HEK293 (cell line): ENCODE measurements at regions not wholly inside any gene's neighbourhood (a gene's known extent, or its start where the extent isn't known, plus 50 kb on each side); places are given as distances from the start of the nearest gene placed in this dataset.

Experiments
- CTCF ChIA-PET: fragments of 350-600 bp; formaldehyde crosslinking; extraction: SDS; loops from one replicate; lab custom pipeline; 2021; ENCODE audit warnings: antibody characterized with exemption; lab: Yijun Ruan, JAX
- POLR2A ChIA-PET: fragments of 300-600 bp; formaldehyde crosslinking; extraction: SDS; loops from one replicate; lab custom pipeline; 2020; ENCODE audit warnings: antibody characterized with exemption, inconsistent platforms; lab: Yijun Ruan, JAX
- H3K27ac ChIP-seq: fragments of 200-500 bp; sonication (Bioruptor generic); 2 replicates; pipeline ENCODE4 v1.5.1; 2014; ENCODE audit warnings: low read depth, low read length, control low read depth, inconsistent platforms; ENCODE audit errors: extremely low read depth
- H3K36me3 ChIP-seq, 2 experiments: fragments of 200-500 bp in 1 of 2; sonication (Bioruptor generic) in 1 of 2; 1 replicate in 1 of 2; 2 replicates in 1 of 2; pipeline ENCODE4 v1.5.1; 2014 to 2017; ENCODE audit warnings: inconsistent platforms in 2 of 2, low read length in 2 of 2; ENCODE audit not compliant: control insufficient read depth in 2 of 2, insufficient read depth in 1 of 2
- H3K4me1 ChIP-seq: fragments of 200-500 bp; sonication (Bioruptor generic); 2 replicates; pipeline ENCODE4 v1.5.1; 2014; ENCODE audit warnings: mild to moderate bottlenecking, low read length, inconsistent platforms; ENCODE audit not compliant: control insufficient read depth, insufficient read depth
- H3K4me3 ChIP-seq: 2 replicates; pipeline ENCODE4 v1.5.1; 2011; ENCODE audit warnings: low read depth, mild to moderate bottlenecking, control low read depth, low read length, moderate library complexity
- H3K9me3 ChIP-seq: fragments of 200-500 bp; sonication (Bioruptor generic); 2 replicates; pipeline ENCODE4 v1.5.1; 2014; ENCODE audit warnings: low read depth, low read length, inconsistent platforms; ENCODE audit not compliant: control insufficient read depth, insufficient read depth
- GFI1B ChIP-seq: fragments of 450-650 bp; formaldehyde crosslinking; IDR thresholded peaks from 2 replicates; pipeline ENCODE4 v1.5.1; 2016; ENCODE audit warnings: missing biosample characterization, missing genetic modification characterization
- HOXA7 ChIP-seq: sonication (generic); formaldehyde crosslinking; IDR thresholded peaks from 2 replicates; pipeline ENCODE4 v1.8.1; 2022; ENCODE audit warnings: missing genetic modification reagents, borderline replicate concordance
- KLF9 ChIP-seq: fragments of 450-650 bp; formaldehyde crosslinking; IDR thresholded peaks from 2 replicates; pipeline ENCODE4 v1.5.1; 2016; ENCODE audit warnings: missing biosample characterization, missing genetic modification characterization, low read depth
- WT1 ChIP-seq: fragments of 450-650 bp; formaldehyde crosslinking; IDR thresholded peaks from 2 replicates; pipeline ENCODE4 v1.5.1; 2016; ENCODE audit warnings: missing biosample characterization, missing genetic modification characterization
- ZFHX2 ChIP-seq: fragments of 450-650 bp; formaldehyde crosslinking; conservative IDR thresholded peaks from 2 replicates; pipeline ENCODE4 v1.5.1; 2016; ENCODE audit warnings: missing biosample characterization, missing genetic modification characterization
- ZNF146 ChIP-seq: fragments of 450-650 bp; formaldehyde crosslinking; IDR thresholded peaks from 2 replicates; pipeline ENCODE4 v1.5.1; 2016; ENCODE audit warnings: missing biosample characterization, missing genetic modification characterization
- ZNF175 ChIP-seq: fragments of 450-650 bp; formaldehyde crosslinking; IDR thresholded peaks from 2 replicates; pipeline ENCODE4 v1.5.1; 2016; ENCODE audit warnings: missing biosample characterization, missing genetic modification characterization
- ZNF23 ChIP-seq: fragments of 450-650 bp; formaldehyde crosslinking; IDR thresholded peaks from 2 replicates; pipeline ENCODE4 v1.5.1; 2016; ENCODE audit warnings: missing biosample characterization, missing genetic modification characterization, borderline replicate concordance
- ZNF426 ChIP-seq: fragments of 450-650 bp; formaldehyde crosslinking; IDR thresholded peaks from 2 replicates; pipeline ENCODE4 v1.5.1; 2017; ENCODE audit warnings: missing biosample characterization, missing genetic modification characterization, mild to moderate bottlenecking, inconsistent platforms, moderate library complexity
- ZNF473 ChIP-seq: fragments of 450-650 bp; formaldehyde crosslinking; IDR thresholded peaks from 2 replicates; pipeline ENCODE4 v1.5.1; 2017; ENCODE audit warnings: missing biosample characterization, missing genetic modification characterization
- ZNF510 ChIP-seq: fragments of 450-650 bp; formaldehyde crosslinking; IDR thresholded peaks from 2 replicates; pipeline ENCODE4 v1.5.1; 2018; ENCODE audit warnings: mild to moderate bottlenecking, missing genetic modification characterization, missing biosample characterization; ENCODE audit not compliant: insufficient replicate concordance
- ZNF514 ChIP-seq: fragments of 450-650 bp; formaldehyde crosslinking; IDR thresholded peaks from 2 replicates; pipeline ENCODE4 v1.5.1; 2016; ENCODE audit warnings: missing biosample characterization, missing genetic modification characterization
- ZNF544 ChIP-seq: fragments of 450-650 bp; formaldehyde crosslinking; IDR thresholded peaks from 2 replicates; pipeline ENCODE4 v1.5.0; 2017; ENCODE audit warnings: missing biosample characterization, missing genetic modification characterization
- ZNF76 ChIP-seq: fragments of 450-650 bp; formaldehyde crosslinking; IDR thresholded peaks from 2 replicates; pipeline ENCODE4; 2016; ENCODE audit warnings: low read depth, missing biosample characterization, missing genetic modification characterization, borderline replicate concordance
- ZSCAN16 ChIP-seq: fragments of 450-650 bp; formaldehyde crosslinking; IDR thresholded peaks from 2 replicates; pipeline ENCODE4 v1.5.1; 2016; ENCODE audit warnings: missing biosample characterization, missing genetic modification characterization
- TF ChIP-seq, protein P1 (sequence below): fragments of 450-650 bp; formaldehyde crosslinking; IDR thresholded peaks from 2 replicates; pipeline ENCODE4 v1.5.1; 2017; ENCODE audit warnings: missing biosample characterization, missing genetic modification characterization
- TF ChIP-seq, protein P2 (sequence below): fragments of 450-650 bp; formaldehyde crosslinking; IDR thresholded peaks from 2 replicates; pipeline ENCODE4 v1.5.1; 2016; ENCODE audit warnings: missing biosample characterization, missing genetic modification characterization
- TF ChIP-seq, protein P3 (sequence below): fragments of 450-650 bp; IDR thresholded peaks from 2 replicates; pipeline ENCODE4 v1.5.1; 2018; ENCODE audit warnings: missing biosample characterization, missing genetic modification characterization
- TF ChIP-seq, protein P4 (sequence below): fragments of 450-650 bp; formaldehyde crosslinking; IDR thresholded peaks from 2 replicates; pipeline ENCODE4 v1.5.1; 2016; ENCODE audit warnings: missing biosample characterization, missing genetic modification characterization
- TF ChIP-seq, protein P5 (sequence below): fragments of 450-650 bp; formaldehyde crosslinking; IDR thresholded peaks from 2 replicates; pipeline ENCODE4 v1.5.1; 2016; ENCODE audit warnings: missing biosample characterization, missing genetic modification characterization
- TF ChIP-seq, protein P6 (sequence below): fragments of 450-650 bp; formaldehyde crosslinking; IDR thresholded peaks from 2 replicates; pipeline ENCODE4 v1.5.1; 2016; ENCODE audit warnings: missing biosample characterization, missing genetic modification characterization

DNA sequence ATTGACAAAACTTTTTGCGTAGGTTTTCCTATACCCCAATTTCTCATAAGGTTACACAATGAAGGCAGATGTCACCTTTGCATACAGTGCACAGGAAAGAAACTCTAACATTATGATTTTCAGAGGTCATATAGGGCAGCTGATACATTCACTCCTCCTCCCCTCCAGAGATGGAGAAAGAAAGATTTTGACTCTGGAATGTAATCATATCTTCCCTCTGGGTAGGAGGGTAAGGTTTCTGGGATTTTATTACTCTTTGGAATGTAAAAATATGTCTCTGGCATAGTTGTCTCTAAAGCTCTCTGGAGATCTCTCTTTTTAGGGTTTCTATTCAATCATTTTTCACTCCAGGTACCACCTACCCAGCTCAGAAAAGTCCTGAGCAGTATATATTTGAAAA is 398.3 kb downstream of the GPD2 start (continued):
- TF ChIP-seq ZNF76, result no peak
- TF ChIP-seq, all 188 proteins: peak for 0

DNA sequence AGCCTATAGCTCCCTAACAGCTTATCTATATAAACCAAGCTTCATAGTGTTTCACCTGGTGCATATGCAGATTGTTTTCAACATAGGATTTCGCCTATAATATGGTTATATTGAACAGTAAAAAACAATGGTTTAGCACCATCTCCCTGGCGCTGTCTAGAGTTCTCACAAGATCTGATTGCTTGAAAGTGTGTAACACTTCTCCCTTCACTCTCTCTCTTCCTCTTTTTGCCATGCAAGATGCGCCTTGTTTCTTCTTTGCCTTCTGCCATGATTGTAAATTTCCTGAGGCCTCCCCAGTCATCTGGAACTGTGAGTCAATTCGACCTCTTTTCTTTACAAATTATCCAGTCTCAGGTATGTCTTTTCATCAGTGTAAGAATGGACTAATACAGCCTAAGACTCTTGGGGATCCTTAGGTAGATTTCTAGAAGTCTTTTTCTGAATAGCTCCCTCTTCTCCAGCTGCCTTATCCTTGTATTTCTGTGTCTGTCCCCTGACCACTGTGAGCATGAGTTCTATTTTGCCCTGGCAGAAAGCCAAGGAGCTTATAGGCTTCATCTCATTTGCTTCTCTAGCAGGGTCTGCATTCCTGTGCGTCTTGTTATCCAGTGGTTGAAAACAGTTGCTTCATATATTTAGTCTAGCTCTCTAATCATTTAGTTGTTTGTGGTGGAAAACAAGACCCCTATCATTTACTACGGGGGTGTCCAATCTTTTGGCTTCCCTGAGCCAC is 401.6 kb downstream of the GPD2 start:
- no peak overlapping the region for H3K4me3 ChIP-seq
- POLR2A ChIA-PET, result no interaction called here
- TF ChIP-seq, protein P1, sequence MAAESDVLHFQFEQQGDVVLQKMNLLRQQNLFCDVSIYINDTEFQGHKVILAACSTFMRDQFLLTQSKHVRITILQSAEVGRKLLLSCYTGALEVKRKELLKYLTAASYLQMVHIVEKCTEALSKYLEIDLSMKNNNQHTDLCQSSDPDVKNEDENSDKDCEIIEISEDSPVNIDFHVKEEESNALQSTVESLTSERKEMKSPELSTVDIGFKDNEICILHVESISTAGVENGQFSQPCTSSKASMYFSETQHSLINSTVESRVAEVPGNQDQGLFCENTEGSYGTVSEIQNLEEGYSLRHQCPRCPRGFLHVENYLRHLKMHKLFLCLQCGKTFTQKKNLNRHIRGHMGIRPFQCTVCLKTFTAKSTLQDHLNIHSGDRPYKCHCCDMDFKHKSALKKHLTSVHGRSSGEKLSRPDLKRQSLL (tag by site-specific recombination), result no peak
- TF ChIP-seq HOXA7 (CRISPR knock-in tag), result no peak
- TF ChIP-seq ZNF175, result no peak
- TF ChIP-seq, protein P2, sequence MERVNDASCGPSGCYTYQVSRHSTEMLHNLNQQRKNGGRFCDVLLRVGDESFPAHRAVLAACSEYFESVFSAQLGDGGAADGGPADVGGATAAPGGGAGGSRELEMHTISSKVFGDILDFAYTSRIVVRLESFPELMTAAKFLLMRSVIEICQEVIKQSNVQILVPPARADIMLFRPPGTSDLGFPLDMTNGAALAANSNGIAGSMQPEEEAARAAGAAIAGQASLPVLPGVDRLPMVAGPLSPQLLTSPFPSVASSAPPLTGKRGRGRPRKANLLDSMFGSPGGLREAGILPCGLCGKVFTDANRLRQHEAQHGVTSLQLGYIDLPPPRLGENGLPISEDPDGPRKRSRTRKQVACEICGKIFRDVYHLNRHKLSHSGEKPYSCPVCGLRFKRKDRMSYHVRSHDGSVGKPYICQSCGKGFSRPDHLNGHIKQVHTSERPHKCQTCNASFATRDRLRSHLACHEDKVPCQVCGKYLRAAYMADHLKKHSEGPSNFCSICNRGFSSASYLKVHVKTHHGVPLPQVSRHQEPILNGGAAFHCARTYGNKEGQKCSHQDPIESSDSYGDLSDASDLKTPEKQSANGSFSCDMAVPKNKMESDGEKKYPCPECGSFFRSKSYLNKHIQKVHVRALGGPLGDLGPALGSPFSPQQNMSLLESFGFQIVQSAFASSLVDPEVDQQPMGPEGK, result no peak
- TF ChIP-seq, protein P3, sequence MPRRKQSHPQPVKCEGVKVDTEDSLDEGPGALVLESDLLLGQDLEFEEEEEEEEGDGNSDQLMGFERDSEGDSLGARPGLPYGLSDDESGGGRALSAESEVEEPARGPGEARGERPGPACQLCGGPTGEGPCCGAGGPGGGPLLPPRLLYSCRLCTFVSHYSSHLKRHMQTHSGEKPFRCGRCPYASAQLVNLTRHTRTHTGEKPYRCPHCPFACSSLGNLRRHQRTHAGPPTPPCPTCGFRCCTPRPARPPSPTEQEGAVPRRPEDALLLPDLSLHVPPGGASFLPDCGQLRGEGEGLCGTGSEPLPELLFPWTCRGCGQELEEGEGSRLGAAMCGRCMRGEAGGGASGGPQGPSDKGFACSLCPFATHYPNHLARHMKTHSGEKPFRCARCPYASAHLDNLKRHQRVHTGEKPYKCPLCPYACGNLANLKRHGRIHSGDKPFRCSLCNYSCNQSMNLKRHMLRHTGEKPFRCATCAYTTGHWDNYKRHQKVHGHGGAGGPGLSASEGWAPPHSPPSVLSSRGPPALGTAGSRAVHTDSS (tag by site-specific recombination), result no peak
- TF ChIP-seq, protein P4, sequence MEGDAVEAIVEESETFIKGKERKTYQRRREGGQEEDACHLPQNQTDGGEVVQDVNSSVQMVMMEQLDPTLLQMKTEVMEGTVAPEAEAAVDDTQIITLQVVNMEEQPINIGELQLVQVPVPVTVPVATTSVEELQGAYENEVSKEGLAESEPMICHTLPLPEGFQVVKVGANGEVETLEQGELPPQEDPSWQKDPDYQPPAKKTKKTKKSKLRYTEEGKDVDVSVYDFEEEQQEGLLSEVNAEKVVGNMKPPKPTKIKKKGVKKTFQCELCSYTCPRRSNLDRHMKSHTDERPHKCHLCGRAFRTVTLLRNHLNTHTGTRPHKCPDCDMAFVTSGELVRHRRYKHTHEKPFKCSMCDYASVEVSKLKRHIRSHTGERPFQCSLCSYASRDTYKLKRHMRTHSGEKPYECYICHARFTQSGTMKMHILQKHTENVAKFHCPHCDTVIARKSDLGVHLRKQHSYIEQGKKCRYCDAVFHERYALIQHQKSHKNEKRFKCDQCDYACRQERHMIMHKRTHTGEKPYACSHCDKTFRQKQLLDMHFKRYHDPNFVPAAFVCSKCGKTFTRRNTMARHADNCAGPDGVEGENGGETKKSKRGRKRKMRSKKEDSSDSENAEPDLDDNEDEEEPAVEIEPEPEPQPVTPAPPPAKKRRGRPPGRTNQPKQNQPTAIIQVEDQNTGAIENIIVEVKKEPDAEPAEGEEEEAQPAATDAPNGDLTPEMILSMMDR (tag by site-specific recombination), result no peak
- no peak for TF ChIP-seq ZNF510 (tag by site-specific recombination)
- no peak for TF ChIP-seq ZNF23 (tag by site-specific recombination)
- no peak for TF ChIP-seq ZSCAN16 (tag by site-specific recombination)
- TF ChIP-seq, protein P5, sequence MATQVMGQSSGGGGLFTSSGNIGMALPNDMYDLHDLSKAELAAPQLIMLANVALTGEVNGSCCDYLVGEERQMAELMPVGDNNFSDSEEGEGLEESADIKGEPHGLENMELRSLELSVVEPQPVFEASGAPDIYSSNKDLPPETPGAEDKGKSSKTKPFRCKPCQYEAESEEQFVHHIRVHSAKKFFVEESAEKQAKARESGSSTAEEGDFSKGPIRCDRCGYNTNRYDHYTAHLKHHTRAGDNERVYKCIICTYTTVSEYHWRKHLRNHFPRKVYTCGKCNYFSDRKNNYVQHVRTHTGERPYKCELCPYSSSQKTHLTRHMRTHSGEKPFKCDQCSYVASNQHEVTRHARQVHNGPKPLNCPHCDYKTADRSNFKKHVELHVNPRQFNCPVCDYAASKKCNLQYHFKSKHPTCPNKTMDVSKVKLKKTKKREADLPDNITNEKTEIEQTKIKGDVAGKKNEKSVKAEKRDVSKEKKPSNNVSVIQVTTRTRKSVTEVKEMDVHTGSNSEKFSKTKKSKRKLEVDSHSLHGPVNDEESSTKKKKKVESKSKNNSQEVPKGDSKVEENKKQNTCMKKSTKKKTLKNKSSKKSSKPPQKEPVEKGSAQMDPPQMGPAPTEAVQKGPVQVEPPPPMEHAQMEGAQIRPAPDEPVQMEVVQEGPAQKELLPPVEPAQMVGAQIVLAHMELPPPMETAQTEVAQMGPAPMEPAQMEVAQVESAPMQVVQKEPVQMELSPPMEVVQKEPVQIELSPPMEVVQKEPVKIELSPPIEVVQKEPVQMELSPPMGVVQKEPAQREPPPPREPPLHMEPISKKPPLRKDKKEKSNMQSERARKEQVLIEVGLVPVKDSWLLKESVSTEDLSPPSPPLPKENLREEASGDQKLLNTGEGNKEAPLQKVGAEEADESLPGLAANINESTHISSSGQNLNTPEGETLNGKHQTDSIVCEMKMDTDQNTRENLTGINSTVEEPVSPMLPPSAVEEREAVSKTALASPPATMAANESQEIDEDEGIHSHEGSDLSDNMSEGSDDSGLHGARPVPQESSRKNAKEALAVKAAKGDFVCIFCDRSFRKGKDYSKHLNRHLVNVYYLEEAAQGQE (tag by site-specific recombination), result no peak
- no peak for TF ChIP-seq ZNF544 (tag by site-specific recombination)
- no peak for TF ChIP-seq ZFHX2 (tag by site-specific recombination)
- no peak for TF ChIP-seq ZNF514
- no peak for TF ChIP-seq ZNF473 (tag by site-specific recombination)
- TF ChIP-seq, protein P6, sequence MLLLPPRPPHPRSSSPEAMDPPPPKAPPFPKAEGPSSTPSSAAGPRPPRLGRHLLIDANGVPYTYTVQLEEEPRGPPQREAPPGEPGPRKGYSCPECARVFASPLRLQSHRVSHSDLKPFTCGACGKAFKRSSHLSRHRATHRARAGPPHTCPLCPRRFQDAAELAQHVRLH (tag by site-specific recombination), result no peak
- no peak for TF ChIP-seq WT1 (tag by site-specific recombination)
- TF ChIP-seq ZNF146 (tag by site-specific recombination), result no peak
- no peak for TF ChIP-seq GFI1B
- TF ChIP-seq KLF9 (tag by site-specific recombination), result no peak
- no peak for TF ChIP-seq ZNF426 (tag by site-specific recombination)
- TF ChIP-seq, all 188 proteins: peak for 0
- Histone ChIP-seq H3K27ac (no peak overlapping the region), H3K36me3 (no peaks in the 10 kb centered on the region), H3K4me1 (0 out of 2 replicates have a peak, but pooled peaks cover 5% of the 10 kb centered on the region), H3K9me3 (no peaks in the 10 kb centered on the region)
- CTCF ChIA-PET, result no interaction called here
